ENCODE measurements at regions not wholly inside any gene's neighbourhood (a gene's known extent, or its start where the extent isn't known, plus 50 kb on each side); places are given as distances from the start of the nearest gene placed in this dataset.
"Not testable (repeated sequence)": the region's sequence is repeated elsewhere in the genome, so short reads cannot be mapped to it uniquely, and the experiment has no call there.

GRCh38 chrX:130552444-130553073 lies 150.8 kb downstream of the RBMX2 start:
- no peak for DNase-seq

- DNase-seq: no peak
These were observed 153.6 kb downstream of the RBMX2 start for GRCh38 chrX:130555341-130555740.

- no peak for DNase-seq
These were observed 154.0 kb downstream of the RBMX2 start for GRCh38 chrX:130555757-130556156.

GRCh38 chrX:130556951-130557350 lies 155.2 kb downstream of the RBMX2 start:
- DNase-seq: no peak

GRCh38 chrX:130560544-130560943 lies 158.8 kb downstream of the RBMX2 start:
- DNase-seq: no peak

- no peak for DNase-seq
These were observed 160.1 kb downstream of the RBMX2 start for GRCh38 chrX:130561930-130562329.

GRCh38 chrX:130563476-130563875 lies 161.7 kb downstream of the RBMX2 start:
- DNase-seq: no peak

- DNase-seq: no peak
These were observed 164.4 kb downstream of the RBMX2 start for GRCh38 chrX:130566028-130566683.

GRCh38 chrX:130573030-130573429 lies 171.2 kb downstream of the RBMX2 start:
- DNase-seq: not testable (repeated sequence)
